Left renal pelvis (tissue), 4 donors: ENCODE measurements at regions not wholly inside any gene's neighbourhood (a gene's known extent, or its start where the extent isn't known, plus 50 kb on each side); places are given as distances from the start of the nearest gene placed in this dataset.

Experiments used
- DNase-seq, 4 donors: peaks; one replicate each; pipeline ENCODE4 v3.0.0-alpha.2; 2013; ENCODE audit warnings: low read depth in 4 of 4, low spot score in 3 of 4

DNA sequence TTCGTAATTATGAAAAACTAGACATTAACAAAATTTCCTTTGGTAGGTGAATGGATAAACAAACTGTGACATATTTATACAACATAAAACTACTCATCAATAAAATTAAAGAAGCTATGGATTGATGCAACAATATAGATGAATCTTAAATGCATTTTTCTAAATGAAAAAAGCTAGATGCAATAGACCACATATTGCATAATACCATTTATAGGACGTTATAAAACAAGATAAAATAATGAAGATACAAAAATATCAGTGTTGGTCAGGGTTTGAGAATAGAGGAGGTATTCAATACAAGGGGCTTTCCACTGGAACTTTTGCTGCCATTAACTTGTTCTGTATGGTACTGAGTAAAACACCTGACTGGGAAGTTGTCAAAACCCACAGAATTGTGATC is 314.4 kb downstream of the GRB14 start:
- no peak for DNase-seq

GRCh38 chr2:164302786-164303185 is 318.5 kb downstream of the GRB14 start:
- DNase-seq: no peak

- no peak for DNase-seq
Observed at GRCh38 chr2:164288235-164288634, 333.0 kb downstream of the GRB14 start.

DNA sequence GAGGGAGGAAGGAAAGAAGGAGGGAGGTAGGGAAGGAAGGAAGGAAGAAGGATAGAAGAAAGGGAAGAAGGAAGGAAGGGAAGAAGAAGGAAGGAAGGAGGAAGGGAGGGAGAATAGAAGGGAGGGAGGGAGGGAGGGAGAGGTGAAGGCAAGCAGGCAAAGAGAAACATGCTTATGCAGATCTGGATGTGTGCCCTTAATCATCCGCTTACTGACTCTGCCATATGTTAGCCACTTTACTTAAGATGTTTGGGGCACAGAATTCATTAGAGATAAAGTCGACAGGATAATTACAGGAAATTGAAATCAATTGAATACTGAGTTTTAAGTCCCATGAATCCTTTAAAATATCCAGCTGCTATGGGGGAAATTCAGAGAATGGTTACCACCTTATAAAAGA is 334.2 kb downstream of the GRB14 start:
- no peak for DNase-seq

GRCh38 chr2:164285576-164285975 is 335.7 kb downstream of the GRB14 start:
- no peak for DNase-seq

DNA sequence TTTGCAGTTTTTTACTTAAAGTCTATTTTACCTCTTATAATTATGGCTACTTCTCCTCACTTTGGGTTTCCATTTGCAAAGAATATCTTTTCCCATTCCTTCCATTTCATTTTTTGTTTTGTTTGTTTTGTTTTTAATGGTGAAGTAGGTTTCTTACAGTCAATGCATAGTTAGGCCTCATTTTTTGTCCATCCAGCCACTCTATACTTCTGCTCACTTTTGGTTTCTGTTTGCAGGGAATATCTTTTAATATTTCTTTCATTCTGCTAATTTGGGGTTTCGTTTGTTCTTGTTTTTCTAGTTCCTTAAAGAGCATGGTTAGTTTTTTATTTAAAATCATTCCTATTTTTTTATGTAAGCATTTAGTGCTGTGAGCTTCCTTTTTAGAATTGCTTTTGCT is 339.4 kb downstream of the GRB14 start:
- no peak for DNase-seq

DNA sequence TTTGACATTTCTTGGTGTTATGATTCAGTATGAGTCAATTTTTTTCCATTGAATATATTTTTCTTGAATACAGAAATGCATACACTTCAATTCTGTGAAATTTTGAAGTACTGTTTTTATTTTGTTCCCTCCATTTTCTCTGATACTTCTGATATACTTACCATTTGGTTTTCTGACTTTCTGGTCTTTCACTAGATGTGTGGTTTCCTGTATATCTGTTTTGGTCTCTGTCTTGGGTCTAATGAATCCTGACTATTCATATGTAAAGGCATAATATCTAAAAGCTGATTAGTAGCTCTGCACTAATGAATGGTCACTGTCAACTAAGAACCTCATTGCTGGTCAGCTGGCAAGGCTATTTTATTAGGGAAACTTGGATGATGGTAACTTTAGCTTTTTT is 345.6 kb downstream of the GRB14 start:
- no peak for DNase-seq

- DNase-seq: no peak
Observed at GRCh38 chr2:164260506-164260905, 360.8 kb downstream of the GRB14 start.

GRCh38 chr2:164257742-164258141 is 363.5 kb downstream of the GRB14 start:
- DNase-seq: no peak

DNA sequence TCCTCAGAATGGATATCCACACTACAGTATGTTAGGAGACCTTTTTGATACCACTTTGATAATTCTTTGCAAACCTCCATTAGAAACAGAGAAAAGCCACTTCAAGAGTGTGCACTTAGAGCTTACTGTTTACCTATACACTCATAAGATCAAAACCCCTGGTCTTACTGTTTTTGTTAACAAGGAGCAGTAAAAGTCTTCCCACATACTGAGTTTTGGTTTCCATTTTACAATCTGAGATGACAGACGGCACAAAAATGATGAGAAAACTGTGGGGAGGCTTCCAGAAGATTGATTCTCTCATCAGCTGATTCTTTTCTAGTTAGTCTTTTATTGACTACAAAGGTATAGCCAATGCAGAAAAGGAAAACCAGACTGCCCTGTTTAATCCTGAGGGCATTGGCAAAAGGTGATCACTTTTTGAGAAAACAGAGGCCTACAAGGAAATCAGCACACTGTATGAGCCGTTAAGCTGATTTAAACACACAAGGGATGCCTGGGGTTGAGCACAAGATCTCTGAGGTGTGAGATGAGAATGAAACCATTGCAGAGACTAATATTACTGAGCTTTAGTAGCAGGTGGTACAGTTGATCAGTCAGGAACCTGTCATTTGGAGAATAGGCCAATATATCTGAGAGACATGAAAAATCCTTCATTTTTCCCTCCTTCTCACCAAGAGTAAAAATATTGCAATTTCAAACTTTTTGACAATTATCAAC is 368.6 kb downstream of the GRB14 start:
- DNase-seq: no peak

GRCh38 chr2:164243315-164243714 is 378.0 kb downstream of the GRB14 start:
- DNase-seq: no peak

GRCh38 chr2:164242409-164242808 is 378.9 kb downstream of the GRB14 start:
- no peak for DNase-seq

DNA sequence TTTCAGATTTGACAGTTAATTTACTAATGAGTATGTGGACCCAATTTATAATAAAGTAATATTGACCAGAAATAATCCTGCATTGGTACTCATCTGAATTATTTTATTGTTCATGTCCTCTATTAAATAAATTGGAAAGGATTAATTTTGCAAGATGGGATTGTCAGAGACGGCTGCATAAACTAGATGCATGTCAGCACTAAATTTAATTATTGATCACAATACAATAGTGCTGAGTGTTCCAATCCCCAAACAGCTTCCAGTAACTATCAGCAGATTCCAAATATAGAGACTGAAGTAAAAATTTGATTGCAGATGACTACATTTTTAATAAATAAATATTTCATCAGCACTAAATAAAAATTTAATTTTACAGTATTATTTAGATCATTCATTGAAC is 387.2 kb downstream of the GRB14 start:
- DNase-seq: no peak

- no peak for DNase-seq
Observed at GRCh38 chr2:164224007-164224406, 397.3 kb downstream of the GRB14 start.

DNA sequence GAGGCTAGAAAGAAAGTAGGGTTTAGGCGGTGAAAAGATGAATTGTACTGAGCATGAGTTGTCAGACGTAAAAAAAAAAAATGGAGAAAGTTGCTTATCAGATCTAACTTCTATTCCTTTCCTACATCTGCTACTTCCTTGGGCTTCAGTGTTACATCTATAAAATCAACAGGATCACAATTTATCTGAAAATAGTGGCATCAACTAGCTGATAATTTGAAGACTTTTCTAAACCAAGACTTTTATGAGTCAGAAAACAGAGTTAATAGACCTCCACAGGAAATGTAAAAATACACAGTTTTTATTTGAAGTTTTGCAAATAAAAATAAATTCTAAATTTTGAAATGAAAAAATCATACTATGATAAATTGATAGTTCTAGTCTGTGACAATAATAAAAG is 399.8 kb downstream of the GRB14 start:
- no peak for DNase-seq

- no peak for DNase-seq
Observed at GRCh38 chr2:164220265-164220664, 401.0 kb downstream of the GRB14 start.

DNA sequence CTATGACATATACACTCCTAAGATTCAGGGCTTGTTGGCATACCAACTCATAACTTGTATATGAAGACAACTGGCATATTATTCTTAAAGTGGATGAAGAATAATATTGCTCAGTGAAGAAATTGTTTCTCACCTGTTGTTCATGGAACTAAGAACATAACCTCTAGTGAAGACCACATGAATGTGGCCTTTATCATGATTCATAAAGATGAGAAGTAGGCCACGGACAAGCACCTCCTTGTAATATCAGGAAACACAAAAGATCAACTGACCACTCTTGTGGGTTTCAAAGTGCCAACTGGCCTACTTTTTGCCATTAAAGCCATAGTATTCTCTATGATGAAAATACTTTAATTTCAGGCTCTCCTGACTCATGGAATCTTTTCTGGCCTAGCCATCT is 407.4 kb downstream of the GRB14 start:
- DNase-seq: no peak

GRCh38 chr2:164205347-164205746 is 415.9 kb downstream of the GRB14 start:
- no peak for DNase-seq

DNA sequence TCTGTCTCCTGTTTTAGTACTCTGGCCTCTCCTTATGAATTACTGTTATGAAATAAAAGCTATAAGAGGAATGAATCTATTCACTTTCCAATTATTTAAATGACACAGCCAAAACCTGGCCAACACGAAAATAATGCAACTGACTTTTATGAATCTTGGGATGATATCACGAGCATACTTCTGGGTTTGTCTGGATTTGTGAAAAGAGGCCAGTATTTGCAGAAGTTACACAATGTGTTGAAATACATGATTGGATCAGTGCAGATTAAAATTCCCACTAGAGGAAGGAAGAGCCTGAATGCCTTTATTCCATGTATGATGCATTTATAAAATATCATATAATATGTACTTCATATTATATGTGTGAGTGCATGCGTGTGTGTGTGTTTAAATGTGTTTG is 418.2 kb downstream of the GRB14 start:
- DNase-seq: no peak

- no peak for DNase-seq
Observed at GRCh38 chr2:164198256-164198655, 423.0 kb downstream of the GRB14 start.

GRCh38 chr2:164190700-164191099 is 430.6 kb downstream of the GRB14 start:
- no peak for DNase-seq

DNA sequence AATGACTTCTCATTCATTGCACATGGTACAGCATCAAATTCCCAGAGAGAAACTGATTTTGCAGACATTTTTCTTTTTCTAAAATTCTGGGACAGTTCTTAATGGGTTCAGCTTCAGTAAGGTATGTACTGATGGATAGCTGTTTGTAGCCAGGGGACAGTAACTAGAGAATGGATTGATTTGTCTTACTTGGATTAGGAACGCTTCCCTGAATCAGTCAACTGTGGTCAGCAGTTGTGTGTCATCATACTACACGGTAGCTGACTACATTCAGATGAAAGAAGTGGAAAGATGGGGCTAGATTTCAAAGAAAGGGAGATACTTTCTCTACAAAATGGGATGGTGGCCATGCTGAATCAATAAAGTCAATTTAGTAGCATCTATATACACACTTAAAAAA is 431.4 kb downstream of the GRB14 start:
- DNase-seq: no peak

DNA sequence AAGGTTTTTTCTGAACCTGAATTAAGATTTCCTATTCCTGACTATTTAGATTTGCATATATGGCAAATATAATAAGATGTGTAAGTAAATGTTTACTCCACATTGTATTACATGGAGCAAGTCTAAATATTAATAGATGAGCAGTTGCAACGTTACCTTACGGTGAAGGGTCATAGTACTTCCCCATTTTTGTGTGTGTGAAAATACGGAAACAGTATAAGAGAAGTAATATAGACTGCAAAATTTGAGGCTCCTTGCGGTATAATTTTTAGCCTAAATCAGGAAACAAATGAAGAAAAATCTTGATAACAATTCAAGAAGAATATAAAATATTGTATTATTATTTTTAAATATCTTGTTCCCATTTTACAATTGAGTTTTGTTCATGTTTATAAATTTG is 434.2 kb downstream of the GRB14 start:
- no peak for DNase-seq
